DOHH2 (cell line): ENCODE measurements at regions not wholly inside any gene's neighbourhood (a gene's known extent, or its start where the extent isn't known, plus 50 kb on each side); places are given as distances from the start of the nearest gene placed in this dataset.

Experiments used
- H3F3A ChIP-seq: fragments of 200-600 bp; sonication (generic), shearing (Covaris generic); 2 replicates; pipeline ENCODE4 v1.6.0; 2016; ENCODE audit warnings: antibody characterized with exemption, mild to moderate bottlenecking; ENCODE audit not compliant: control insufficient read depth, insufficient read depth
- H3K27ac ChIP-seq: fragments of 200-600 bp; sonication (generic); 2 replicates; pipeline ENCODE4 v1.5.1; 2014; ENCODE audit warnings: low read depth, mild to moderate bottlenecking, low read length, moderate library complexity
- H3K27me3 ChIP-seq: fragments of 200-600 bp; sonication (generic); 2 replicates; pipeline ENCODE4 v1.6.1; 2014; ENCODE audit warnings: mild to moderate bottlenecking, low read length, mixed read lengths; ENCODE audit not compliant: control insufficient read depth
- H3K36me3 ChIP-seq: fragments of 200-600 bp; sonication (generic); 2 replicates; pipeline ENCODE4 v1.6.1; 2014; ENCODE audit warnings: mild to moderate bottlenecking, low read length, moderate library complexity, mixed read lengths; ENCODE audit not compliant: control insufficient read depth
- H3K4me1 ChIP-seq: fragments of 200-600 bp; sonication (generic); 2 replicates; pipeline ENCODE4 v1.6.1; 2014; ENCODE audit warnings: mild to moderate bottlenecking, low read length, mixed read lengths; ENCODE audit not compliant: control insufficient read depth
- H3K4me2 ChIP-seq: fragments of 200-600 bp; sonication (generic); 2 replicates; pipeline ENCODE4 v1.6.0; 2014; ENCODE audit warnings: mild to moderate bottlenecking, low read length, moderate library complexity
- H3K4me3 ChIP-seq: fragments of 200-600 bp; sonication (generic); 2 replicates; pipeline ENCODE4 v1.5.1; 2014; ENCODE audit warnings: mild to moderate bottlenecking, low read length, mixed read lengths
- H3K79me2 ChIP-seq: fragments of 200-600 bp; sonication (generic); 2 replicates; pipeline ENCODE4 v1.6.1; 2014; ENCODE audit warnings: mild to moderate bottlenecking, low read length, mixed read lengths; ENCODE audit not compliant: control insufficient read depth
- H3K9me2 ChIP-seq: fragments of 200-600 bp; sonication (generic); replicated peaks from 2 replicates; pipeline ENCODE4 v1.6.1; 2014; ENCODE audit warnings: mild to moderate bottlenecking, low read length, mixed read lengths; ENCODE audit not compliant: control insufficient read depth
- H3K9me3 ChIP-seq: fragments of 200-600 bp; sonication (generic); 2 replicates; pipeline ENCODE4 v1.6.1; 2014; ENCODE audit warnings: antibody characterized with exemption, low read length, mixed read lengths; ENCODE audit not compliant: control insufficient read depth, insufficient read depth
- H4K20me1 ChIP-seq: fragments of 200-600 bp; sonication (generic); 2 replicates; pipeline ENCODE4 v1.6.0; 2014; ENCODE audit warnings: low read depth, mild to moderate bottlenecking, antibody characterized with exemption, low read length, moderate library complexity; ENCODE audit not compliant: control insufficient read depth, insufficient read depth
- EZH2phosphoT487 ChIP-seq: fragments of 200-600 bp; sonication (generic); IDR thresholded peaks from 2 replicates; pipeline ENCODE4 v1.6.1; 2017; ENCODE audit warnings: borderline replicate concordance, mild to moderate bottlenecking, antibody characterized with exemption, low read length, moderate library complexity, mixed read lengths
- TF ChIP-seq, protein P1 (sequence below): fragments of 200-600 bp; sonication (generic); IDR thresholded peaks from one replicate; pipeline ENCODE4 v1.5.1; 2014; ENCODE audit warnings: antibody characterized with exemption, mild to moderate bottlenecking, low read depth, low read length; ENCODE audit not compliant: poor library complexity, severe bottlenecking

DNA sequence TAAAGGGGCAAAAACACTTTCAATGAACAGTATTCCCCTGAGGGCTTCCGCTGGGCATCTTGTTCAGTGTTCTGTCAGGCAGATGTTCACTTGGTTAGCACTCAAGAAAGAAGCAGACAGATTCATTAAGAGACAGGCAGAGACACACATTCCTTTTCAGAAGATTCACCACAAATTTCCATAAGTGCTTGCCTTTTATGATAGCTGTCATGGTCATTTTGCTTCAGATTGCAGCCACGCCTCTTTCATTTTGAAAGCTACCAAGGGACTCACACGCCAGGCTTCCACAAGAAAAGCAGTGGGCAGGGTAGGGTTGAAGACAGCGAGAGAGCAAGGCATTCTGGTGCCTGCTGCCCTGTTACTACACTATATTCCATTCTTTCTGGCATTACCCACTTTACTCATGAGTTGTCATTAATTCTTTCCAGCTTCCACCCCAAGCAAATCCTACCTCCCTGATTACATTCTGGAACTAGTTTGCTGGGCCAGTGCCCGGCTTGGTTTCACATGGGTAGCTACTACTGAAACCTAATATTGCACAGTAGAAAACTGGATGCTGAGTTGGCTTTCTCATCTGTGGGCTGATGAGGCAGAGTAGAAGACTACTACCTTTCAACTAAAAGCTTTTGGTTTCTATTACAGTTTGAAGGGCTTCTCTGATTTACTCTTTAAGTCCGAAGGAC lies 91.2 kb upstream of the COL24A1 start:
- no peaks in the 10 kb centered on the region for H3F3A ChIP-seq
- TF ChIP-seq, protein P1, sequence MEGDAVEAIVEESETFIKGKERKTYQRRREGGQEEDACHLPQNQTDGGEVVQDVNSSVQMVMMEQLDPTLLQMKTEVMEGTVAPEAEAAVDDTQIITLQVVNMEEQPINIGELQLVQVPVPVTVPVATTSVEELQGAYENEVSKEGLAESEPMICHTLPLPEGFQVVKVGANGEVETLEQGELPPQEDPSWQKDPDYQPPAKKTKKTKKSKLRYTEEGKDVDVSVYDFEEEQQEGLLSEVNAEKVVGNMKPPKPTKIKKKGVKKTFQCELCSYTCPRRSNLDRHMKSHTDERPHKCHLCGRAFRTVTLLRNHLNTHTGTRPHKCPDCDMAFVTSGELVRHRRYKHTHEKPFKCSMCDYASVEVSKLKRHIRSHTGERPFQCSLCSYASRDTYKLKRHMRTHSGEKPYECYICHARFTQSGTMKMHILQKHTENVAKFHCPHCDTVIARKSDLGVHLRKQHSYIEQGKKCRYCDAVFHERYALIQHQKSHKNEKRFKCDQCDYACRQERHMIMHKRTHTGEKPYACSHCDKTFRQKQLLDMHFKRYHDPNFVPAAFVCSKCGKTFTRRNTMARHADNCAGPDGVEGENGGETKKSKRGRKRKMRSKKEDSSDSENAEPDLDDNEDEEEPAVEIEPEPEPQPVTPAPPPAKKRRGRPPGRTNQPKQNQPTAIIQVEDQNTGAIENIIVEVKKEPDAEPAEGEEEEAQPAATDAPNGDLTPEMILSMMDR: no peak
- TF ChIP-seq EZH2phosphoT487: no peak
- H3K9me2 ChIP-seq: no peaks in the 10 kb centered on the region; the same call in 1 of the 2 replicates
- H3K36me3 ChIP-seq: no peaks in the 10 kb centered on the region
- H3K9me3 ChIP-seq: no peaks in the 10 kb centered on the region
- H3K27me3 ChIP-seq: no peaks in the 10 kb centered on the region
- H3K4me3 ChIP-seq: no peak overlapping the region
- no peaks in the 10 kb centered on the region for H4K20me1 ChIP-seq
- no peak overlapping the region for H3K4me2 ChIP-seq
- H3K79me2 ChIP-seq: no peaks in the 10 kb centered on the region
- H3K27ac ChIP-seq: no peak overlapping the region
- H3K4me1 ChIP-seq: no peaks in the 10 kb centered on the region

DNA sequence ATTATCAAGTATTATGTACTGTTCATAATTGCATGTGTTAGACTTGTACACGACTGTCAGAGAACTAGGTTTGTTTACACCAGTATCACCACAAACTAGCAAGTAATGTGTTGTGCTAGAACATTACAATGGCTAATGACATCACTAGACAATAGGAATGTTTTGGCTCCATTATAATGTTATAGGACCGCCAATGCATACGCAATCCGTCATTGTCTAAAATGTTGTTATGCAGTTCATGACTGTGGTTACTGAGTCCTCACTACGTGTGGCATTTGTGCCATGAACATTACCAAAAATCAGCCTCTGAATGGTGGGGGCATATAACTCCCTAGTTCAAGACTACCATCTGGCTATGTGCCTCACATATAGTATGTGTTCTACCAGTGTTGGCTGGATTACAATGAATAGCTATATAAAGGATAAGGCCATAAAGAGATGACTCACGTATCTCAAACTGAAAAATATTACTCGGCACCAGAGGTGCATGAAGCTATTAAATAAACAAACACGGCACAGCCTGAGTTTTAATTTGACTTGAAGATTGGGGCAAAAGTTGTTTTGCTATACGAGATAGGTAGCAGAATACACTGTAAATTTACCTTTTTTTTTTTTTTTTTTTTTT lies 89.1 kb upstream of the COL24A1 start:
- no peak overlapping the region for H3K4me3 ChIP-seq
- H3F3A ChIP-seq: no peaks in the 10 kb centered on the region
- H3K36me3 ChIP-seq: no peaks in the 10 kb centered on the region
- no peaks in the 10 kb centered on the region for H3K27me3 ChIP-seq
- no peak overlapping the region for H3K27ac ChIP-seq
- H3K4me1 ChIP-seq: no peaks in the 10 kb centered on the region
- H4K20me1 ChIP-seq: no peaks in the 10 kb centered on the region
- TF ChIP-seq, protein P1: no peak
- TF ChIP-seq EZH2phosphoT487: no peak
- H3K9me2 ChIP-seq: no peaks in the 10 kb centered on the region
- H3K4me2 ChIP-seq: no peak overlapping the region
- no peaks in the 10 kb centered on the region for H3K9me3 ChIP-seq
- H3K79me2 ChIP-seq: no peaks in the 10 kb centered on the region

DNA sequence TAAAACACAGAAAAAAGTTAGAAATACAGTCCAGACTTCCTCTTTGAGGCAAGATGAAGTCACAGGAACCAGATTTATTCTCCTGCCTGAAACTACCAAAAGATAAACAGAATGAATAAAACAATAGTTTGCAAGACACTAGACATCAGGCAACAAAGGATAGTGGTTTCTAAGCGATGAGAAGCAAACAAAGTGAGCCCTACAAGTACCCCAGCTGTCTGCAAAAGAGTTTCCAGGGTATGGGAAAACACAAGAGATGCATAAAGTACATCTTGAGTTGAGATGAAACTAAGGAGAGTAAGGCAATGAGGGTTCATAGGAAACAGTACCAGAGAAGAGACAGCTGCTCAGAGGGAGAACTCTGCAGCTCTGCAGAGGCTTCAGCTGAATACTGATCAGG lies 83.3 kb upstream of the COL24A1 start:
- H3K36me3 ChIP-seq: no peaks in the 10 kb centered on the region
- no peaks in the 10 kb centered on the region for H4K20me1 ChIP-seq
- no peak overlapping the region for H3K4me2 ChIP-seq
- peaks cover 8% of the 10 kb centered on the region; the same call in 1 of the 2 replicates for H3K9me3 ChIP-seq
- H3K27me3 ChIP-seq: no peaks in the 10 kb centered on the region
- H3K79me2 ChIP-seq: no peaks in the 10 kb centered on the region
- no peak overlapping the region for H3K4me3 ChIP-seq
- H3K9me2 ChIP-seq: no peaks in the 10 kb centered on the region
- TF ChIP-seq, protein P1: no peak
- TF ChIP-seq EZH2phosphoT487: no peak
- no peaks in the 10 kb centered on the region for H3F3A ChIP-seq
- H3K27ac ChIP-seq: no peak overlapping the region
- H3K4me1 ChIP-seq: peaks cover 12% of the 10 kb centered on the region
